SK-N-SH (cell line): ENCODE measurements at regions not wholly inside any gene's neighbourhood (a gene's known extent, or its start where the extent isn't known, plus 50 kb on each side); places are given as distances from the start of the nearest gene placed in this dataset.

Experiments used
- CTCF ChIA-PET: fragments of 300-600, 350-600 bp; formaldehyde crosslinking; extraction: SDS; loops from one replicate; lab custom pipeline; 2021; lab: Yijun Ruan, JAX
- POLR2A ChIA-PET: fragments of 350-600 bp; sonication (Branson Sonifier 250); formaldehyde crosslinking; extraction: SDS; loops from one replicate; lab custom pipeline; 2020; ENCODE audit warnings: antibody characterized with exemption, inconsistent platforms; lab: Yijun Ruan, JAX
- DNase-seq: peaks from one replicate; pipeline ENCODE4 v3.0.0; 2012
- H2AFZ ChIP-seq: fragments of 200-600 bp; sonication (generic); 2 replicates; pipeline ENCODE4 v1.8.1; 2016; ENCODE audit warnings: antibody characterized with exemption, mild to moderate bottlenecking, low read depth
- H3F3A ChIP-seq: fragments of 200-600 bp; sonication (generic); replicated peaks from 2 replicates; pipeline ENCODE3; 2016; ENCODE audit warnings: antibody characterized with exemption, mild to moderate bottlenecking; ENCODE audit not compliant: insufficient read depth
- H3K27ac ChIP-seq, 2 experiments: fragments of 200-500 bp in 1 of 2; fragments of 200-600 bp in 1 of 2; sonication (Bioruptor generic) in 1 of 2; sonication (generic), shearing (Covaris generic) in 1 of 2; 2 replicates each; pipeline versions ENCODE4 v1.5.1 to v1.6.1; 2014 to 2016; ENCODE audit warnings: low read depth in 2 of 2, inconsistent platforms in 1 of 2, low read length in 1 of 2, mild to moderate bottlenecking in 1 of 2, mixed read lengths in 1 of 2
- H3K27me3 ChIP-seq: fragments of 200-600 bp; sonication (generic), shearing (Covaris generic); 2 replicates; pipeline ENCODE4 v1.6.1; 2016; ENCODE audit warnings: mixed run types; ENCODE audit not compliant: insufficient read depth
- H3K36me3 ChIP-seq, 2 experiments: fragments of 200-500 bp in 1 of 2; fragments of 200-600 bp in 1 of 2; sonication (Bioruptor generic) in 1 of 2; sonication (generic) in 1 of 2; replicated peaks in 1 of 2; 2 replicates each; pipeline versions ENCODE3 to v1.5.1; 2014 to 2016; ENCODE audit warnings: low read length in 1 of 2, mild to moderate bottlenecking in 1 of 2; ENCODE audit not compliant: insufficient read depth in 2 of 2, control insufficient read depth in 1 of 2
- H3K4me1 ChIP-seq, 2 experiments: fragments of 200-500 bp in 1 of 2; fragments of 200-600 bp in 1 of 2; sonication (Bioruptor generic) in 1 of 2; sonication (generic), shearing (Covaris generic) in 1 of 2; 2 replicates each; pipeline versions ENCODE4 v1.5.1 to v1.6.1; 2014 to 2016; ENCODE audit warnings: low read depth in 1 of 2, low read length in 1 of 2, mixed run types in 1 of 2; ENCODE audit not compliant: insufficient read depth in 2 of 2, control insufficient read depth in 1 of 2
- H3K4me2 ChIP-seq: fragments of 200-600 bp; sonication (generic), shearing (Covaris generic); 2 replicates; pipeline ENCODE4 v1.6.1; 2017; ENCODE audit warnings: mixed run types
- H3K4me3 ChIP-seq, 2 experiments: fragments of 200-500 bp in 1 of 2; fragments of 200-600 bp in 1 of 2; sonication (Bioruptor generic) in 1 of 2; sonication (generic), shearing (Covaris generic) in 1 of 2; 2 replicates each; pipeline versions ENCODE4 v1.5.1 to v1.8.1; 2014 to 2016; ENCODE audit warnings: low read depth in 2 of 2, inconsistent platforms in 1 of 2, low read length in 1 of 2, mild to moderate bottlenecking in 1 of 2, mixed read lengths in 1 of 2, moderate library complexity in 1 of 2
- H3K79me2 ChIP-seq: fragments of 200-600 bp; sonication (generic); 2 replicates; pipeline ENCODE4 v1.8.1; 2017; ENCODE audit warnings: mild to moderate bottlenecking; ENCODE audit not compliant: insufficient read depth
- H3K9ac ChIP-seq: fragments of 200-600 bp; sonication (generic); 2 replicates; pipeline ENCODE4 v1.6.1; 2017; ENCODE audit warnings: mixed run types
- H3K9me2 ChIP-seq: fragments of 200-600 bp; sonication (generic); 2 replicates; pipeline ENCODE4 v1.6.1; 2017; ENCODE audit warnings: mixed run types
- H3K9me3 ChIP-seq: fragments of 200-600 bp; sonication (generic); 2 replicates; pipeline ENCODE4 v1.6.1; 2017; ENCODE audit warnings: mixed run types, mild to moderate bottlenecking, moderate library complexity
- H4K20me1 ChIP-seq: fragments of 200-600 bp; sonication (generic); 2 replicates; pipeline ENCODE4 v1.6.1; 2017; ENCODE audit warnings: mild to moderate bottlenecking, mixed run types; ENCODE audit not compliant: insufficient read depth
- ELF1 ChIP-seq: IDR thresholded peaks from 2 replicates; pipeline ENCODE4 v1.4.0; 2012
- EP300 ChIP-seq, 2 experiments: IDR thresholded peaks; 2 replicates each; pipeline versions ENCODE4 v1.4.0 to v1.6.1; 2012; ENCODE audit warnings: borderline replicate concordance in 1 of 2, low read depth in 1 of 2, low read length in 1 of 2
- GATA2 ChIP-seq: sonication (generic); formaldehyde crosslinking; IDR thresholded peaks from 2 replicates; pipeline ENCODE4 v1.5.0; 2020; ENCODE audit warnings: mild to moderate bottlenecking, missing genetic modification reagents
- MEF2A ChIP-seq: IDR thresholded peaks from 2 replicates; pipeline ENCODE4 v1.4.0; 2012; ENCODE audit warnings: low read depth, borderline replicate concordance
- NRF1 ChIP-seq: IDR thresholded peaks from 2 replicates; pipeline ENCODE4 v1.6.1; 2012; ENCODE audit warnings: low read depth, mild to moderate bottlenecking, low read length
- SMC3 ChIP-seq: IDR thresholded peaks from 2 replicates; pipeline ENCODE4 v1.6.1; 2012; ENCODE audit warnings: low read depth, low read length, improper control_type of control experiment
- TCF12 ChIP-seq: IDR thresholded peaks from 2 replicates; pipeline ENCODE4 v1.4.0; 2012
- WGBS: methylation state at CpG from one replicate; pipeline ENCODE4 v1.1.6; 2017; ENCODE audit warnings: low lambda C conversion rate; 5-methylcytosine and 5-hydroxymethylcytosine counted together
- TF ChIP-seq, protein P1 (sequence below): IDR thresholded peaks from 2 replicates; pipeline ENCODE4; 2012
- TF ChIP-seq, protein P2 (sequence below): IDR thresholded peaks from 2 replicates; pipeline ENCODE4 v1.4.0; 2012; ENCODE audit warnings: low read depth, borderline replicate concordance
- TF ChIP-seq, protein P3 (sequence below): fragments of 150-350 bp; IDR thresholded peaks from 2 replicates; pipeline ENCODE4 v1.6.1; 2017; ENCODE audit warnings: antibody characterized with exemption, low read length, low read depth, borderline replicate concordance
- TF ChIP-seq, protein P4 (sequence below): IDR thresholded peaks from 2 replicates; pipeline ENCODE4 v1.6.1; 2012; ENCODE audit warnings: mild to moderate bottlenecking, low read depth, low read length, moderate library complexity

DNA sequence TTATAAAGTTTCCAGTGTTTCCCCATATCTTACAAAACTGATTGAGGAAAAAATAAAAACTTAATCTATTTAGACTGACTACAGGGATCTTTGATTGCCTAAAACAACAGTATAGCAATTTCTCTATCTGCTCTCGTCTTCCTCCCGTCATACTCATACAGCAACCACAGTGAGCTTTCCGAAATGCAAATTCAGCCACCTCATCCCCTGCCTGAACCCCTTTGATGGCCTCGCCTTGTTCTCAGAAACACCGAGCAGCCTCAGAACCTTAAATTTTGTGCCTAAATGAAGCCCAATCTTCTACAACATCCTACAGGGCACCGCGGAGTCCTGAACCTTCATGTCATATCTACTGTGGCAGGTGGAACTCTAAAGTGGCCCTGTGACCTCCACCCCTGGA lies 223.7 kb upstream of the TMEM132C start:
- Histone ChIP-seq H4K20me1 (no peaks in the 10 kb centered on the region), H3K9me3 (no peaks in the 10 kb centered on the region), H3K4me3 (no peak overlapping the region), H2AFZ (no peak overlapping the region), H3F3A (no peaks in the 10 kb centered on the region), H3K79me2 (no peaks in the 10 kb centered on the region), H3K27ac (no peak overlapping the region), H3K27me3 (no peaks in the 10 kb centered on the region), H3K9ac (no peak overlapping the region), H3K9me2 (no peaks in the 10 kb centered on the region), H3K36me3 (no peaks in the 10 kb centered on the region), H3K4me2 (no peak overlapping the region), H3K4me1 (no peaks in the 10 kb centered on the region)
- ChIA-PET POLR2A (no interaction called here), CTCF (no interaction called here)
- DNase-seq = no peak
- TF ChIP-seq, protein P1, sequence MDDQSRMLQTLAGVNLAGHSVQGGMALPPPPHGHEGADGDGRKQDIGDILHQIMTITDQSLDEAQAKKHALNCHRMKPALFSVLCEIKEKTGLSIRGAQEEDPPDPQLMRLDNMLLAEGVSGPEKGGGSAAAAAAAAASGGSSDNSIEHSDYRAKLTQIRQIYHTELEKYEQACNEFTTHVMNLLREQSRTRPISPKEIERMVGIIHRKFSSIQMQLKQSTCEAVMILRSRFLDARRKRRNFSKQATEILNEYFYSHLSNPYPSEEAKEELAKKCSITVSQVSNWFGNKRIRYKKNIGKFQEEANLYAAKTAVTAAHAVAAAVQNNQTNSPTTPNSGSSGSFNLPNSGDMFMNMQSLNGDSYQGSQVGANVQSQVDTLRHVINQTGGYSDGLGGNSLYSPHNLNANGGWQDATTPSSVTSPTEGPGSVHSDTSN = no peak
- TF ChIP-seq, protein P2, sequence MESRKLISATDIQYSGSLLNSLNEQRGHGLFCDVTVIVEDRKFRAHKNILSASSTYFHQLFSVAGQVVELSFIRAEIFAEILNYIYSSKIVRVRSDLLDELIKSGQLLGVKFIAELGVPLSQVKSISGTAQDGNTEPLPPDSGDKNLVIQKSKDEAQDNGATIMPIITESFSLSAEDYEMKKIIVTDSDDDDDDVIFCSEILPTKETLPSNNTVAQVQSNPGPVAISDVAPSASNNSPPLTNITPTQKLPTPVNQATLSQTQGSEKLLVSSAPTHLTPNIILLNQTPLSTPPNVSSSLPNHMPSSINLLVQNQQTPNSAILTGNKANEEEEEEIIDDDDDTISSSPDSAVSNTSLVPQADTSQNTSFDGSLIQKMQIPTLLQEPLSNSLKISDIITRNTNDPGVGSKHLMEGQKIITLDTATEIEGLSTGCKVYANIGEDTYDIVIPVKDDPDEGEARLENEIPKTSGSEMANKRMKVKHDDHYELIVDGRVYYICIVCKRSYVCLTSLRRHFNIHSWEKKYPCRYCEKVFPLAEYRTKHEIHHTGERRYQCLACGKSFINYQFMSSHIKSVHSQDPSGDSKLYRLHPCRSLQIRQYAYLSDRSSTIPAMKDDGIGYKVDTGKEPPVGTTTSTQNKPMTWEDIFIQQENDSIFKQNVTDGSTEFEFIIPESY = no peak
- TF ChIP-seq GATA2 (CRISPR knock-in tag) (no peak), MEF2A (no peak), NRF1 (no peak)
- WGBS = 32% methylated on average over 7 of the region's 7 CpGs

- Histone ChIP-seq H3K4me2 (no peak overlapping the region), H3K9me2 (no peaks in the 10 kb centered on the region), H3K4me1 (no peaks in the 10 kb centered on the region), H3K27me3 (no peaks in the 10 kb centered on the region), H3K79me2 (no peaks in the 10 kb centered on the region), H3K27ac (no peak overlapping the region), H3F3A (no peaks in the 10 kb centered on the region), H3K9ac (no peak overlapping the region), H2AFZ (no peak overlapping the region), H4K20me1 (no peaks in the 10 kb centered on the region), H3K36me3 (no peaks in the 10 kb centered on the region), H3K4me3 (no peak overlapping the region), H3K9me3 (no peaks in the 10 kb centered on the region)
- TF ChIP-seq EP300 (IDR thresholded peaks at IDR 0.05; ENCODE audit: borderline replicate concordance in 1 of 2, low read depth in 1 of 2, low read length in 1 of 2) = no peak
- ChIA-PET POLR2A (no interaction called here), CTCF (interaction anchor here (0.9 to 1.2 kb wide), 3 partner anchors 15 to 143 kb away, joined by 3 read pairs; no protein-coding TSS in a partner anchor)
- 10% methylated on average over 3 of the region's 3 CpGs for WGBS
- DNase-seq = no peak
Observed at GRCh38 chr12:128047266-128048060, 219.5 kb upstream of the TMEM132C start.

DNA sequence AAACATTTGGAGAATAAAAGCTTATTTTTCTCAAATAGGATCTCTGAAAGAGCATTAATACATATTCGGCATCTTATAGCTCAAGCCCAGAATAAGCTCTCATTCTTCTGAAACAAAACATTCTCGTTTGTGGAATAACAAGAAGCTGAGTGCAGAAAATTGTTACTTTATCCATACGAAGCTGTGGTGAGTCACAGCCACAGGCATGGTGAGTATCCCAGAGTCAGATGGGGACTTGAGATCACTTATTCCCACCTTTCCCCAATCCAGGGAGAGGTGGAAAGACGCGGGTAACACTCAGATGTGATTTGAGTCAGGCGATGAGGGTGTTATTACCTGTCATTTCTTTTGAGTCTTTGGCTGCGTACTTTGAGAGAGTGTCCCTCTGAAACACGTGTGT lies 214.6 kb upstream of the TMEM132C start:
- CTCF ChIA-PET = interaction anchor here (2.3 kb wide), 1 partner anchor 207 kb away, joined by 7 read pairs; no protein-coding TSS in a partner anchor
- Histone ChIP-seq H3K4me3 (no peak overlapping the region), H3K9me2 (no peaks in the 10 kb centered on the region), H3K79me2 (no peaks in the 10 kb centered on the region), H3K9ac (no peak overlapping the region), H3F3A (no peaks in the 10 kb centered on the region), H3K4me1 (no peaks in the 10 kb centered on the region), H3K4me2 (no peak overlapping the region), H2AFZ (no peak overlapping the region), H3K36me3 (no peaks in the 10 kb centered on the region), H3K27ac (no peak overlapping the region), H3K9me3 (no peaks in the 10 kb centered on the region), H3K27me3 (no peaks in the 10 kb centered on the region), H4K20me1 (no peaks in the 10 kb centered on the region)
- DNase-seq = no peak
- POLR2A ChIA-PET = no interaction called here
- WGBS = 30% methylated on average over 8 of the region's 8 CpGs
- TF ChIP-seq SMC3 (no peak), NRF1 (no peak), ELF1 (no peak), TCF12 (no peak)
- TF ChIP-seq, protein P3, sequence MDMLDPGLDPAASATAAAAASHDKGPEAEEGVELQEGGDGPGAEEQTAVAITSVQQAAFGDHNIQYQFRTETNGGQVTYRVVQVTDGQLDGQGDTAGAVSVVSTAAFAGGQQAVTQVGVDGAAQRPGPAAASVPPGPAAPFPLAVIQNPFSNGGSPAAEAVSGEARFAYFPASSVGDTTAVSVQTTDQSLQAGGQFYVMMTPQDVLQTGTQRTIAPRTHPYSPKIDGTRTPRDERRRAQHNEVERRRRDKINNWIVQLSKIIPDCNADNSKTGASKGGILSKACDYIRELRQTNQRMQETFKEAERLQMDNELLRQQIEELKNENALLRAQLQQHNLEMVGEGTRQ = no peak
- TF ChIP-seq, protein P1 = no peak
- TF ChIP-seq, protein P4, sequence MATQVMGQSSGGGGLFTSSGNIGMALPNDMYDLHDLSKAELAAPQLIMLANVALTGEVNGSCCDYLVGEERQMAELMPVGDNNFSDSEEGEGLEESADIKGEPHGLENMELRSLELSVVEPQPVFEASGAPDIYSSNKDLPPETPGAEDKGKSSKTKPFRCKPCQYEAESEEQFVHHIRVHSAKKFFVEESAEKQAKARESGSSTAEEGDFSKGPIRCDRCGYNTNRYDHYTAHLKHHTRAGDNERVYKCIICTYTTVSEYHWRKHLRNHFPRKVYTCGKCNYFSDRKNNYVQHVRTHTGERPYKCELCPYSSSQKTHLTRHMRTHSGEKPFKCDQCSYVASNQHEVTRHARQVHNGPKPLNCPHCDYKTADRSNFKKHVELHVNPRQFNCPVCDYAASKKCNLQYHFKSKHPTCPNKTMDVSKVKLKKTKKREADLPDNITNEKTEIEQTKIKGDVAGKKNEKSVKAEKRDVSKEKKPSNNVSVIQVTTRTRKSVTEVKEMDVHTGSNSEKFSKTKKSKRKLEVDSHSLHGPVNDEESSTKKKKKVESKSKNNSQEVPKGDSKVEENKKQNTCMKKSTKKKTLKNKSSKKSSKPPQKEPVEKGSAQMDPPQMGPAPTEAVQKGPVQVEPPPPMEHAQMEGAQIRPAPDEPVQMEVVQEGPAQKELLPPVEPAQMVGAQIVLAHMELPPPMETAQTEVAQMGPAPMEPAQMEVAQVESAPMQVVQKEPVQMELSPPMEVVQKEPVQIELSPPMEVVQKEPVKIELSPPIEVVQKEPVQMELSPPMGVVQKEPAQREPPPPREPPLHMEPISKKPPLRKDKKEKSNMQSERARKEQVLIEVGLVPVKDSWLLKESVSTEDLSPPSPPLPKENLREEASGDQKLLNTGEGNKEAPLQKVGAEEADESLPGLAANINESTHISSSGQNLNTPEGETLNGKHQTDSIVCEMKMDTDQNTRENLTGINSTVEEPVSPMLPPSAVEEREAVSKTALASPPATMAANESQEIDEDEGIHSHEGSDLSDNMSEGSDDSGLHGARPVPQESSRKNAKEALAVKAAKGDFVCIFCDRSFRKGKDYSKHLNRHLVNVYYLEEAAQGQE = no peak
